GM18873 (cell line): ENCODE measurements at regions not wholly inside any gene's neighbourhood (a gene's known extent, or its start where the extent isn't known, plus 50 kb on each side); places are given as distances from the start of the nearest gene placed in this dataset.

Experiments used
- ATAC-seq: cut with Tn5 transposase; IDR thresholded peaks from one replicate; pipeline ENCODE4 v1.9.1; 2021; ENCODE audit warnings: mild to moderate bottlenecking, moderate library complexity, moderate number of reproducible peaks; ENCODE audit not compliant: unreplicated experiment, low FRiP score

DNA sequence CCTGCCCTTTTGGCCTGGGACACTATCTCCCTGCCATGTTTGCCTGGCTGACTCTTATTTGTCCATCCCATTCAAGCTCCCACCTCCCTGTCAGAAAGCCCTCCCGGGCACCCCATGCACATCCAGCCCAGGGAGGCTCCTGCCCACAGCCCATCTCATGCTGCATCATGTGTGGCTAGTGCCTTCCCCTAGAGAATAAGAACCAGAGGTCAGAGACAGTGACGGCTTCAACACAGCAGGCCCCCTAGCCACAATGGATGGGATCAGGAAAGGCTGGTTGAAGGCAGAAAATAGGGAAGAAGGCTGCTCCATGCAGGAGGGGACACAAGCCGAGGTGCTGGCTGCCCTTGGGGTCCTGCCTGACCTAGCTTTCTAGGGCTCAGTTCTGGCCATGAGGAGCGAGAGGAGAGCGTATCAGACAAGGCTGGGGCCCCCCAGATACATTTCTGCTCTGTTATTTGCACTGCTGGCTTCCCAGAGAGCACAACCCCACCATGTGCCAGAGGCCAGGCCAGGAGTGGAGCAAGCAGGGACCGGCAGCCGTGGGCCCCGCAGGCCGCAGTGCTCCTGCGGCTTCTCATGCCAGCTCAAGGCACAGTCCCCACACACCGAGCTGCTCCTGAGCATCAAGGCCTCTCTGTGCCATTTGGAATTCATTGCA lies 161.1 kb upstream of the ZMIZ1 start:
- ATAC-seq, result no peak

DNA sequence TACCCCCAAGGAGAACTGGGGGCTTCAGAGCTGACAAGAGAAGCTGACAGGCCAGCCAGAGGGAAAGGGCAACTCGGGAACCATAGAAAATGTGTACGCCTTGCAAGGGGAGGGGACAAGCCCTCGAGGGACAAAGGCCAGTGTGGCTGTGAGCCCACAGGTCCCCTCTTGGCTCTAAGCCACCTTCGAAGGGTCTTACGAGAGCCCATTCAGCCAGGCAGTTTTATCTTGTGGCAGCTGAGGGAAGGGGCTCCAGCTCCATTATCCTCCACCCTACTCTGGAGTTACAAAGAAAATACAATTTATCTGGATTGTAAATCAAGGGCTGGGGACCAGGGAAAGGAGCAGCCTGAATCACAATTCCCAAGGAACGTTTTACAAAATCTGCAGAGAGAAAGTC lies 159.5 kb upstream of the ZMIZ1 start:
- ATAC-seq, result no peak

DNA sequence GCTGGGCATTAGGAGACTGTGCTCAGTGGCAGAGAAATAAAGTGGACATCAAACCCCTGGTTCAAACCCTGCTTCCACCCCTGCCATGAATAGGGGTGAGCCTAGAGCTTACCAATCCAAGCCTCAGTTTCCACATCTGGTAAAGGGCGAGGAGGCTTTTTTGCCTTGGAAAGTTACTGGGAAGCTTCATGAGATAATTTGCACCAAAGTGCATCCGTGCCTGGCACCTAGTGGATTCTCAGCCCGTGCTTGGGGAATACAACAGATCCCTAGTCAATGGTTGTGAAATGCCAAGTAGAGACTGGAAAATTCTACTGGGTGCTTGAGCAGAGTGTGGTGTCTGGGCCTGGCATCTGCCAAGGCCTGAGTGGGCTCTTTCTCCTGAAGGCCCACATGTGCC lies 158.7 kb upstream of the ZMIZ1 start:
- ATAC-seq, result no peak

DNA sequence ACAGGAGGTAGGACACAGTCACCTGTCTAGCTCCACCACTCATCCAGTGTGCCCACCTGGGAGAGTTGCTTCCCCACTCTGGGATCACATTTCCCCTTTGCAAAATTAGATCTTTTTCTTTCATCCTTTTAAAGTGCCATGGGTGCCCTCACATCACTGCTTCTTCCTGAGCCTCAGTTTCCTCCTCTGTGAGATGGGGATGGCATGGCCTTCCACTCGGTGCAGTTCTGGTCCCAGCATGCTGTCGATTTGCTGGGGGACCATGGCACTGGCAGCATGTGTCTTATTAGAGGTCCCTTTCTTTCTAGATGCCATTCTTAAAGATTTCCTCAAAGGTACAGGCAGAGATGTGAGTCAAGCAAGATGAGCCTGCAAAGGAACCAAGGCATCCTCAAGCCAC lies 158.3 kb upstream of the ZMIZ1 start:
- ATAC-seq, result no peak

DNA sequence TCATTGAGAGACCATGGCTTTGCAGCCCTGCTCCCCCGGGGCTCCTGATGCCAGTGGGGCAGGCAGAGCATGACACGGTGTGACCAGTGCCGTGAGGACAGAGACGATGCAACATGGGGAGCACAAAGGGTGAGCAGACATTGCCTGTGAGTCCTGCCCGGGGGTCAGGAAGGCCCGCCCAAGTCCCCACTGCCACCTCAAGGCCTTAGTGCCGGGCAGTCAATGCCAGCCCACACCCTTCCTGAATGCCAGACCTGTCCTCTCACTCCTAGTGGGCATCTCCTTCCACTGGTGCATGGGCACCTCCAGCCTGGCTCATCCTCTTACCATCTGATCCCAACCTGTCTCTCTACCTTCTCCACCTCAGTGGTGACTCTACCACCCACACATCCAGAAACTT lies 157.9 kb upstream of the ZMIZ1 start:
- no peak for ATAC-seq

DNA sequence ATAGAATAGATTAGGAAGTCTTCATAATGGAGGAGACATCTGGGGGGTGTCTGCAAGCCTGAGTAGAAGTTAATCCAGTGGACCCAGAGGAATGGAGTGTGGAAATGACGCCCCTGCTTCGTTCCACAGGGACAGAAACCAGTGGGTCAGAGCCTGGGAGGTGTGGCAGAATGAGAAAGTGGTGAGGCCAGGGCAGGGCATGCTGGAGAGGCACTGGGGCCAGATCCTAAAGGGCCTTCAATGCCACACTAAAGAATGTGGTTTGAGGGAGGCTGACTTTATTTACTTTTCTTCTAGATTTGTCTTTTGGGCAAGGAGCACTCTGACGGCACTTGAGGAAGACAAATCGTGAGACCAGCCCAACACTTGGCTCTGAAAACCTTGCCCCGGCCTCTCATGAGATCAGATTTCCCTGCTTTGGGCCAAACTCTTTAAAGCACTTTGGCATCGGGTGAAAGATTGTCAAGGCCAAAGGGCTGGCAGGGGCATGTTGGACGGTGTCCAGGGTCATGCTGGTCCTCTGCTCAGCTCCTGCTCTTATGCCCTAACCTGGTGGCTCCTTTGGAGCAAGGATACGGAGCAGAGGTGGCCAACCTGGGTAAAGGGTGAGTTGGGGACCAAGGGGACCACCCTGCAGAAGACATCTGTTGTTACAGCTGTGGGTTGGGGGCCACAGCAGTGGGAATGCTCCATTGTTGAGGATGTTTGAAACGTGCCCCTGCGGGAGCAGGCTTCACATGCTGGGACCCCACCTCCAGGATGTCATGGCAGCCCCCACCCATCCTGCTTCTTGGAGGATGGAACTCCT lies 157.0 kb upstream of the ZMIZ1 start:
- ATAC-seq, result no peak

DNA sequence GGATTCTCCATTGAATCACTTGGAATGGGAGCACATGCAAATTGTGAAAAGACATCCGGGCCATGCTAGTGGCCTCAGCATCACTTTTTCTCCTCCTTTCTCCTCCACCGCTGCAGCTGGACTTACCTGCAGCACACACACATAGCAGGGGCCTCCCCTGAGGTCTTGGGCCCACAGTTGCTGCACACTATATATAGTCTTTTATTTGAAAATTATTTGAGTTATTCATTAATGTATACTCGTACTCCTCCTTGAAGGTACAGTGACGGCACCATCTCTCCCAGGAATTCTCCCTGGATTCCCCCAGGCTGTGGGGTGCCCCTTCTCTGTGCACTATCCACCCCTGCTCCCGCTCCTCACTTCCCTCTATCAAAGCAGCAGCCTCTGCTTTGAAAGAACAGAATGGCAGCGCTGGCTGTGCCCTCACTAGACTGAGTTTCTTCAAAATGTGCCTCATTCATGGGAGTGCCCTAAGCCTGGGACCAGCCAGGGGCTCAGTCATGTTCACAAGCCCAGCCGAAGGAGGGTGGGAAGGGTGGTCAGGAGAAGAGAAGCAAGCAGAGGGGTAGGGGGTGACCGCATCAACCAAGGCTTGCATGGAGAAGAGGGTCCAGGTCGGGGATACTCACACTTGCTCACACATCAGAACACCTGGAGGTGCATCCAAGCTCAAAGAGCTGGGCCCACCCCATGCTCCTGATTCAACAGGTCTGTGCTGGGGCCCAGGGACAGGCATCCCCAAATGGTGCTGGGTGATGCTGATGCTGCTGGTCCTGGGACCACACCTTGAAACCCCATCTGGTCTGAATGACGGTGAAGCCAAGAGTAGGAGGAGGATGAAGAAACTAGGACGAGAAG lies 156.2 kb upstream of the ZMIZ1 start:
- no peak for ATAC-seq

DNA sequence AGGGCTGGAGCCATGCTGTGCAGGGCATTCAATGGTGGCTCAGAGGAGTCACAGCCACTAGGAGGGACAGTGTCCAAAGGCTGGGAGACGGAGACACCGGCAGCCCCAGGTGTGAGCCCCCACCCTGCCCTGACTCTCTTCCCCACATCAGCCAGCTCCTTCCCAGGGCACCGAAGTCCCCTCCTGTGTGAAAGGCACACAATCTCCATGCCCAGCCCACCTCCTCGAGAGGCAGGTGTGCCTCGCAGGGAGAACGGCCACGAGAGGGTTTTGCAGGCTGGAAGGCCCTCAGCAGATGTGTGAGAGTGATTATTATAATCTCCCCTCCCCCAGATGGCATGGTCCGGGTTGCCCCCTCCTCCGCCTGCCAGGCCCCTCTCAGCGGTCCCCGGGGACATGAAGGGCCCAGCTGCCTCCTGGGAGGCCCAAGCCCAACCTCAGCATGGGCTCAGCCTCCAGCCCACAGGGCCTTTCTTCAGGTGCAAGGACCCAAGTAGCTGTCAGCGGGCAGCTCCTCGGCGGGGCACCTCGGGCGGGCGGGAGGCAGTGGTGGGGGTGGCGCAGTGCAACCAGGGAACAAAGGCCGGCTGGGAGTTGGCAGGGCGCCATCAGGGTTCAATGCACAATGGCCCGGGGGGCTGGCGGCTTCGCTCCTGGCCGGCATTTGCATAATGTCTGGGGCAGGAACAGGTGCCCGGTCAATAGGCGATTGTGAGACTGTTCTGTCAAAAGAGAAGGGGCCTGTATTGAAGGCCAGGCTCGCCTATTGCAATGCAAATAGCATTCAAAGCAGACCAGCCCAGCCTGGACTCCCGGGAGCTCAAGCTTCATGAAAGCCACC lies 155.3 kb upstream of the ZMIZ1 start:
- ATAC-seq, result no peak

DNA sequence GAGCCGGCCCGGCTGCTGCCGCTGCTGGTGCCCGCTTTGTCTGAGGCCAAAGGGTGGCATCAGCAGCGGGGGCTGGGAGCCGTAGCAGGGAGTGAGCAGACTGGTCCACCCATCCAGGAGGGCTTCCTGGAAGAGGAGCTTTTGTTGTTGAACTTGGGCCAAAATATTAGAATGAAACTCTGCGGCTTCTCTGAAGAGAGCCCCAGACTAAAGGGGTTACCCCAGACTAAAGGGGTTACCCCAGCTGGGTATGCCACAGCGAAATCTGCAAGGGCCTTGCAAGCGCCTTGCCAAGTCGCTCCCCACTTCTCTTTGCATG lies 154.7 kb upstream of the ZMIZ1 start:
- no peak for ATAC-seq

DNA sequence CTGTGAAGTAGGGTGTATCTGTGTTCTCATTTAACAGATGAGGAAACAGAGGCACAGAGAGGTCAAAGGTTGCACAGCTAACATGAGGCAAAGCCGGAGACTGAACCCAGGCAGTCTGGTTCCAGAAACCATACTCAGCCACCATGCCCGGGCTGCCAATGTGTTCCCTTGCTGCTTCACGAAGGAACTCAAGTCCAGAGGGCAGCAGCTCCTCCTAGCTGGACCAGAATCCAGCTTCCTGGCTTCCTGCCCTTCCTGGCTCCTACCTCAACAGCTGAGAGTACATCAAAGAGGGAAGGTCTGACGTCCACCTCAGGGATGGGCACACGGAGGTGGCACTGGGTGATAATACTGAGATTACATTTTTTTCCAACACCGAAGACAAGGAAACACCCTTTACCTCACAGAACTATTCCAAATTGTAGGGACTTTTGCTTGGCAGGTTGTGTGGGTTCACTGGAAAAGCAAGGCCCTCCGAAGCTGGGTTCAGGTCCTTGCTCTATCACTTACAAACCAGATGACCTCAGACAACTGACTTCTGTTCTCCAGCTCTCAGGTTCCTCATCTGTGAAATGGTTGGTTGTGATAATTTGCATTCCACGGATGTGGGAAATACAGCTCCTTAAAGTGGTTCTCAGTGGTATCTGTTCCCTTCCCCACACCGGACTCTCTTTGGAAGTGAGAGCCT lies 154.1 kb upstream of the ZMIZ1 start:
- no peak for ATAC-seq

DNA sequence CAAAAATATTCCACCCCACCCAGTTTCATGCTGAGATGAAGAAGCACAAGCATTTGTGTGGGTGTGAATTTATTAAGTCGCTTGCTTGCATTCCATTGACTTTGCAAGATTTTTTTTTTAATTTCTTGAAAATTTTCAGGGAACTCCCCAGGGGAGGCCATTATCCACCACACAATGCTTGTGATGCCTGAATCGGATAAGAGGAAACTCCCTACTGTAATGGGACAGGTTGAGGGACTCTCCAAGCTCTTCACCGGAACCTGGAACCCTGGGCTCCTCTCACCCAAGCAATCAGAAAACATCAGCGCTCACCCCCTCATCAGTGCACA lies 153.6 kb upstream of the ZMIZ1 start:
- no peak for ATAC-seq

DNA sequence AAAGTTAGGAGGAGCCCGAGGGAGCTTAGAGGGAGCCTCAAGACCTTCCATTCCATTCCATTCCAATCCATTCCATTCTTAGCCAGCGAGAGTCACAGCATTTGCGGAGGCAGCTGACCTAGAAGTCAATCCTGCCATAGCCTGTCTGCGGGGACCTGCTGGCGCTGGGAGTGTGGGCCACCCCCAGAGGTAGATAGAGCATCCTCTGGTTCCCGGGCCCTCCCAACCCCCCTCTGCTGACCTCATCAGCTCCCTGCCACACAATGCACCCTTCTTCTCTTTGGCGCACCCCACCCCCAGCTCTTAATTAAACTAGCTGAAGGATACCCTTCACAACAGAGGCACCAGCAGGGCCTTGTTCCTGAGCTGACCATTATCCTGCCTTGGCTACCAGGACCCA lies 152.5 kb upstream of the ZMIZ1 start:
- ATAC-seq, result no peak

DNA sequence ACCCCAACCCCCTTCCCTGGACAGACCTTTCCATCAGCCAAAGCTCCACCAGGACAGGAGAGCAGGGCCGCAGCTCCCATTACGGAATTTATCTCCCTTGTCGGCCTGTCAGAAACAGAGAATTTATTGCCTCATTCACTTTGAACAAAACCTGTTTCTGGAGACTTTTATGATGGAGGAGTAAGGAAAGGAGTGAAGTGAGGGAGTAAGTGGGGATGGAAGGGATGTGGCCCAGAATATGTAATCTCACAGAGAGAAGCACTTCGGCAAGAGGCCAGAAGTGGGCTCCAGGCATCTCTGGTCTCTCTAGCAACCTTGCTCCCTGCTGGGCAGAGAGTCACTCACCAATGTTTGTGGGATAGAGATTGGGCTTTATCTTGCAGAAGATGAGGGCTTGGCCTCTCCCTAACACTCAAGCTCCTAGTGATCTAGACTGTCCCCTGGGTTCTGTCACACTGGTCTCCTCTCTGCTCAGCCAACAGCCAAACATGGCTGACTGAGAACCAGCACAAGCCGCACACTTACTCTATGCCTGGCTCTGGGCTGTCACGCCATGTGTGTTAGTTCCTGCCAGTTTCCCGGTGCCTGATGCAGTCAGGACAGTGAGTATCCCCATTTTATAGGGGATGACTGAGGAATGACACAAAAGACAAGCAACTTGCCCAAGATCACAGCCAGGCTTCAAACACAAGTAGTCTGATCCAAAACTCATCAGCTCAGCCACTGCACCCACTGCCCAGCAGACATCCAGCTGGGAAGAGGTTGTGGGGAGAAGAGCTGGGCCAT lies 149.4 kb upstream of the ZMIZ1 start:
- ATAC-seq, result no peak

DNA sequence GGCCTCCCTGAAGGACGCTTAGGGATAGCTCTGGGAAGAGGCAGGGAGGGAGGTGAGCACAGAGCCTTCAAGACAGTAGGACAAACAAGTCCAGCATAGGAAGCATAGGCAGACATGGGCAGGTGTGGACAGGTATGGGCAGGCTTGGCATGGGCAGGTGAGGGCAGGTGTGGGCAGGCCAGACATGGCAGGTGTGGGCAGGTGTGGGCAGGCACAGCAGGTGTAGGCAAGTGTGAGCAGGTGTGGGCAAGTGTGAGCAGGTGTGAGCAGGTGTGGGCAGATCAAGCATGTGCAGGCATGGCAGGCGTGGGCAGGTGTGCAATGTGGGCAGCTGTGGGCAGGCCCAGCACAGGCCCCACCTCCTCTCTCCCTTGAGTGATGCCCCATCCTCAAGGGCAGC lies 148.8 kb upstream of the ZMIZ1 start:
- no peak for ATAC-seq

DNA sequence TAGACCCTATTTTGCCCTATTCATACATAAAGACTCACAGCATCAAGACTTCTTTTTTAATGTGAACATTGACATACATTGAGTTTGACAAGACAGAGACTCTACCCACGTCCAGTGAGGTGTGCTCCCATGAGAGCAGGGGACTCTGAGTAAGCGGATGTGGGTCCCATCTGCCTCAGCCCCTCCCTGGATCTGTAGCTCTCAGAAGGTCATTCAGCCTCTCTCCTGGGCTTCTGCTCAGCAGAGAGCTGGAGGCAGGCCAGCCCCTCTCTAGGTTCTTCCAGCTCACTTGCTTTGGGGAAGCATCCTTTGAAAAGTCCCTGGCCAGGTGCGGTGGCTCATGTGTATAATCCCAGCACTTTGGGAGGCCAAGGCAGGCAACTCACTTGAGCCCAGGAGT lies 146.9 kb upstream of the ZMIZ1 start:
- ATAC-seq, result no peak

DNA sequence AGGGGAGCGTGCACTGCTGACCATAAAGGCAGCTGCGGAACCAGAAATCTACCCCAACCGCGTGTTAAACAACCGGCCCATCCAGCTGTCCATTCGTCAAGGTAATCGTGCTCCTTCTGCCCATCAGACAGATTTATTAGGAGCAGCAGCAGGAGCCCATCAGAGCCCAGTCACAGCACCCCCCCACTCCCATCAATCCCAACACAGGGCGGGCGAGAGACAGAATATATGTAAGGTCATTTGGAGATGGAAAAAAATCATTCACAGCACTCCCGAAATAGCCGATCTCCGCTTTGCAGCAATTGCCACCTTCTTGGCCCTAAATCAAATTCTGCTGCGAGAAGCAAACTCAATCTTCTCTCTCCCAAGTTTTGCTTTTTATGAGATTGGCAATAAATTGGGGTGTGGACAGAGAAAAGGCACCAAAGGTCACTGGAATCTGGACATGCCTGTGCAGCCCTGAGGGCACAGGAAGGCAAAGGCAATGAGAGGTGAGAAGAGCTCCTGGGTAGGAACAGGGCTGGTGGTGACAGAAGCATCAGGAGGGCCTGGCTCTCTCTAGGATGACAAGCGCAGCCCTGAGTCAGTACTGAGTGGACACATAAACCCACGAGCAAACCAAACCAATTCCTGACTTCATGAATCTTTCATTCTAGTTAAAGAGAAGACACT lies 145.0 kb upstream of the ZMIZ1 start:
- ATAC-seq, result no peak

DNA sequence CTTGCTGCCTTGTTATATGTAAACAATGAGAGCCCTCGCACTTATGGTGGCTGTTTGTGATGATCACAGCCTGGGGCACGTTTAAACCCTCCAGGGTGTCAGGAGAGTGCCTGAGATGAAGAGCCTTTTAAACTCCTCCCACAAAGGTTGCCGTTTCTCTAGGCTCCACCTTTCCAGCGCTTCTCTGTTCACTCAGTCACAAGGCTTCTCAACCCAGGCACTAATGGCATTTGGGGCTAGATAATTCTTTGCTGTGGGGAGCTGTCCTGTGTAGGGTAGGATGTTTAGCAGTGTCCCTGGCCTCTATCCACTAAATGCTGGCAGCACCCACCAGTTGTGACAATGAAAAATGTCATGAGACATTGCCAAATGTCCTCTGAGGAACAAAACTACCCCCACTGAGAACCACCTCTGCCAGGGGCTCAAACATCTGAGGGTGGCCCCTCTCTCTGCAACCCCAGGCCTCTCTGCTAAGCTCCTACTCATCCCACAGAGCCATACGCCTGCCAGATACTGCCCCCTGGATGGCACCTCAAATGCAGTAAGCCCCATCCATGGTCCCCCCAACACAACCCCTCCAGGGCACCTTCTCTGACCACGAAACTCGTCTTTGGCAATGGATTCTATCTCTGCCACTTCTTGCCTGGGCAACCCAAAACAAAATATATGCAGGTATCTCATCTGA lies 144.3 kb upstream of the ZMIZ1 start:
- no peak for ATAC-seq

DNA sequence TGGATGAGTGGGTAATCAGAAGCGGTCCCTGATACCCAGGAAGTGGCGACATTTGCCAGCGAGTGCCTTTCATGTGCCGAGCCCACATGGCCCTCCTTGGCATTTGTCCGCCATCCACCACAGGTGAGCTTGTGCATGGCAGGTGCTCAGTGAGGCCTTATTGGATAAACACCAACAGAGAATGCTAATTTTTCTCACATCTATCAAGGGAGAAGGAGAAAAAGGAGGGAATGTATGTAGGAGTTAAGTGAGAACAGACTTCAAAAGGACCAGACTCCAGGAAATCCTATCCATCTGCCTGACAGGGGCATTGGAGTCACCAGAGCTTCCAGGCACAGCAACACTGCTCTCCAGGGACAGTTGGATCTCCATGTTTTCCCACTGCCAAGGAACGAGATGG lies 143.5 kb upstream of the ZMIZ1 start:
- ATAC-seq, result no peak
